Astrocyte of the cerebellum (primary cell): ENCODE measurements at regions not wholly inside any gene's neighbourhood (a gene's known extent, or its start where the extent isn't known, plus 50 kb on each side); places are given as distances from the start of the nearest gene placed in this dataset.
A peak's percentile ranks its signal among the peaks of the same experiment; 100 is the strongest.

Experiments used
- DNase-seq: peaks from one replicate; pipeline ENCODE4 v3.0.0-alpha.2; 2011; ENCODE audit warnings: low read depth
- H3K4me3 ChIP-seq: 2 replicates; pipeline ENCODE4 v1.5.1; 2011; ENCODE audit warnings: mild to moderate bottlenecking, low read depth, low read length, moderate library complexity
- in situ Hi-C: cut with HindIII; loops from 2 replicates; pipeline ENCODE4 v1.10.0; 2017; ENCODE audit warnings: low sequenced_read_pairs
- TF ChIP-seq, protein P1 (sequence below): IDR thresholded peaks from 2 replicates; pipeline ENCODE4 v1.5.1; 2012; ENCODE audit warnings: low read length, low read depth, moderate library complexity, mild to moderate bottlenecking; ENCODE audit errors: missing control alignments

DNA sequence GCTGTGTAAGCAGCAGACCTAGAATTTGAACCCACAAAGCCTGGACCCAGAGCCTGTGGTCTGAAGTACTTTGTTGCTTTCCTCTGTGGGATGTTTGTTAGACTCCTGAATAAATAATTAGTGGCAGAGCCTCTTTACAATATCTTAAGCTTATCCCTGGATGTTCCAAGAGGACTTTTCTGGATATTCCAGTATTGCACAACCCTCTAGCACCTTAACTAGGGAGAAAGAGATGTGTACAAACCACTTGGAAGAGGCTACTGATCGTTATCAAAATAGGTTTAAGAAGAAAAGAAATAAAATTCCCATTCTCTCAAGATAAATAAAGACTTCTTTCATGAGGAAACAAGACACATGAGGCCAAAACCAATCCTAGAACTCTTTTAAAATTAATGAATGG is 632.4 kb downstream of the CDH11 start:
- no peak overlapping the region for H3K4me3 ChIP-seq
- TF ChIP-seq, protein P1, sequence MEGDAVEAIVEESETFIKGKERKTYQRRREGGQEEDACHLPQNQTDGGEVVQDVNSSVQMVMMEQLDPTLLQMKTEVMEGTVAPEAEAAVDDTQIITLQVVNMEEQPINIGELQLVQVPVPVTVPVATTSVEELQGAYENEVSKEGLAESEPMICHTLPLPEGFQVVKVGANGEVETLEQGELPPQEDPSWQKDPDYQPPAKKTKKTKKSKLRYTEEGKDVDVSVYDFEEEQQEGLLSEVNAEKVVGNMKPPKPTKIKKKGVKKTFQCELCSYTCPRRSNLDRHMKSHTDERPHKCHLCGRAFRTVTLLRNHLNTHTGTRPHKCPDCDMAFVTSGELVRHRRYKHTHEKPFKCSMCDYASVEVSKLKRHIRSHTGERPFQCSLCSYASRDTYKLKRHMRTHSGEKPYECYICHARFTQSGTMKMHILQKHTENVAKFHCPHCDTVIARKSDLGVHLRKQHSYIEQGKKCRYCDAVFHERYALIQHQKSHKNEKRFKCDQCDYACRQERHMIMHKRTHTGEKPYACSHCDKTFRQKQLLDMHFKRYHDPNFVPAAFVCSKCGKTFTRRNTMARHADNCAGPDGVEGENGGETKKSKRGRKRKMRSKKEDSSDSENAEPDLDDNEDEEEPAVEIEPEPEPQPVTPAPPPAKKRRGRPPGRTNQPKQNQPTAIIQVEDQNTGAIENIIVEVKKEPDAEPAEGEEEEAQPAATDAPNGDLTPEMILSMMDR: no peak
- DNase-seq: no peak
- in situ Hi-C loops: no loop called here

DNA sequence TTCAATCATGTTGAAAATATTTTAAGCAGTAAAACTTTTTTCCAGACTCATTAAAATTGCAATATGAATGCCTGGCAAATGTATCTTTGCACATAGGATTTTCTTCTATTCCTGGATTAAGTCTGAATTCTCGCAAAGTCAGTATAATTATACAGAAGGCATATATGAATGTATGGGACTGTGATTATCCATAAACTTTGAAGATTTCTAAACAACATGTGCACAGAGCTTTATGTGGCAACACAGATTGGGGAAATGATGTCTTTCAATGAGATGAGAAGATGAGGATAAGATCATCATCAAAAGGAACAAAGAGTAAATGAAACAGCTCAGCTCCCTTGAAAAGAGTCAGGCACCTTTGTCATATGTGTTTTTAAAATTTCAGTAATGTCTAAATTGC is 635.3 kb downstream of the CDH11 start:
- no peak for DNase-seq
- H3K4me3 ChIP-seq: no peak overlapping the region
- TF ChIP-seq, protein P1: no peak
- in situ Hi-C loops: no loop called here

DNA sequence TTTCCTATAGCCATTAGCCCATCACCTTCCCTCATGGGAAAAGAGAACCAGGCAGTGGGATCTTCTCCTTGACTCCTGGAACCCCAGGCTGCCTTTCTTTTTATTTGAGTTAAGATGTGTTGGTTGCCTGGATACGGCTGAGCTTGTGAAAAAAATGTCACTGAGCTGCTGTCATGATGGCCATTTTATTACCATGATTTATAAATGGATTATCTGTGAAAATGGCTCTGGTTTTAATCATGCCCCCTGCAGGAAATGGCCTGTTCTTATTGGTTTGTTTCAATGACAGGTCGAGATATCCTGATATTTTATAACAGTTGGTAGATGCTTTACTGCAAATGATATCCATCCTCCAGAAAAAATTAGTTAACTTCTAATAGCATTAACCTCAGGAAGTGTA is 640.4 kb downstream of the CDH11 start:
- TF ChIP-seq, protein P1: no peak
- H3K4me3 ChIP-seq: no peak overlapping the region
- DNase-seq: no peak
- in situ Hi-C loops: no loop called here

DNA sequence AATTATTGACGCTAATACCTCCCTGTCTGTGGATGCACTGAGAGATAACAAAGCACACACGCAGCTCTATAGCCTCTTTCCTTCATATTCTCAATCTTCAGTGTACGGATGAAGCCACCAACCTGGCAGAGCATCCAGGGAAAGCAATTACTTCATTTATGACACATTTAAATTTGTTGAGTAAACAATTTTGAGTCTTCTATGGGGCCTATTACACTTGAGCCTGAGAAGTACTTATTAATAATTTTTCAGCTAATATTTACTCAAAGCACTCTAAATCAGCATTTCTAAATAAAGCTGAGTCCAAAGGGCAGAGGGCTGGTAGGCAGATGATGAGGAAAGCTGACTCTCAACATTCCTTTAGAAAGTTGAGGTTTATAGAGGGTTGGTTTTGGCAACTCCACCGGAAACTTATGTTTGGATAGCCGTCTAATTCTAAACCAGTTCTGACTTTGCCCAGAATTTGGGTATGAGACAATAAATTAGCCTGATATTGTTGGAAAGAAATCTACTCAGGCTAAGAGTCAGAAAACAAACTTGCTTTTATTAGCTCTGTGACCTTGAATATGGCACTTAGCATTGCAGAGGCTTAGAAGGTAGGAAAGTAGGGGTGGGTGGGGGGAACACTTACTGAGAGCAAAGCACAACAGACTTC is 643.5 kb downstream of the CDH11 start:
- no peak overlapping the region for H3K4me3 ChIP-seq
- peak; percentile 86 for DNase-seq
- TF ChIP-seq, protein P1: no peak
- in situ Hi-C loops: no loop called here

DNA sequence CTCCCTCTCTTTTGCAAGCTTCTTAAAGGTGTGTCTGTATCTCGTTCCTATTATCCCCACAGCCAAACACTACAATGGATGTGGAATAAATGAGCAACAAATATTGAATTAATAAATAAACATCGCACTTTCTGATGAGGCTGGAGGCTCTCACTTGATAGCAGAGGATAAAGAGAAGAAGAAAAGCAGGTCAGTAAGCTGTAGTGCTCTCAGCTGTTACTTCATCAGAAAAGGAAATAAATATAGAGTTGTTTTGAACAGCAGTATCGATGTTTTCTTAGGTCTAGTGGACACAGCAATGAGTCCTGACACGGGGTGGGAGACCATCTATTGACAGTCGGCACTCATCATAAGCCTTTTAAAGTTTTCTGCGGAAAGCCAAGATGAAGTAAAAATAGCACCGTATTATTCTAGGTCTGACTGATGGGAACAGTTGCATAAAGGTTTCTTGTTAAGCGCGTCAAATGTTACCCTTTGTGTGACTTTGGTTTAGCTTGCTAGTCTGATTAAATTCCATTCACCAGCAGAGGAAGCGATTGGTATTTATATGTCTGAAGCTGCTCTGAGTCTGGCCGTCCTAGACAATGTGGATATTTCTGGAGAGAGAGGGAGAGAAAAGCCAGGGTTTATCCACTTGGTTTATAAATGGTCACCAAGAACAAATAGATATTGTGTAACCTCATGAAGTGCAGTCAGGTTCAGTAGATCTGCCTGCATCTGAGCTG is 646.1 kb downstream of the CDH11 start:
- no peak overlapping the region for H3K4me3 ChIP-seq
- in situ Hi-C loops: no loop called here
- TF ChIP-seq, protein P1: no peak
- DNase-seq: peak; percentile 63

DNA sequence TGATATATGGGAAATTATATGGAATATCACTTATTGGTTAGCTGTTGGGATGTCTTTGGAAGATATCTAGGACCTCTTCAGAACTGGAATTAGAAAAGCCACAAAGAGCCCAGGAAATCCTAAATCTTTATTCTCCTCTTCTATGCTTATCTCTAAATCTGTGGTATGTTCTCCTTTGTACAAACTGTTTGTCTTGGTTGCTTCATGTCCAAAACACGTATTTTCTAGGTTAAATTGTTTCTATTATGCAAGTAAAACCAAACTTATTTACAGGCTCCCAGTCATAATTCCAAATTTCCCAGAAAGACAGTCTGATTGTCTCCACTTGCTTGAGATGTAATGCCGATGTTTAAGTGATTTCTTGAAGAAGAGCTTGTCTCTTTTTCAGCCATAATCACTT is 650.9 kb downstream of the CDH11 start:
- TF ChIP-seq, protein P1: no peak
- H3K4me3 ChIP-seq: no peak overlapping the region
- in situ Hi-C loops: no loop called here
- no peak for DNase-seq
